Activated B cell treated with CpG ODN at 0.5 μM for 24 hours (primary cell): ENCODE measurements at regions not wholly inside any gene's neighbourhood (a gene's known extent, or its start where the extent isn't known, plus 50 kb on each side); places are given as distances from the start of the nearest gene placed in this dataset.

Experiments
- ATAC-seq: fragments of 200-7000 bp; cut with Tn5 transposase; one replicate; pipeline ENCODE4 v1.10.0; 2021; ENCODE audit warnings: low read depth, mild to moderate bottlenecking, moderate library complexity
- CTCF ChIA-PET: fragments of 350-600 bp; sonication (Branson Sonifier 250); formaldehyde crosslinking; loops from one replicate; lab custom pipeline; 2021; ENCODE audit warnings: antibody characterized with exemption; lab: Charles Lee
- POLR2A ChIA-PET: fragments of 350-600 bp; sonication (Branson Sonifier 250); formaldehyde crosslinking; loops from one replicate; lab custom pipeline; 2021; ENCODE audit warnings: antibody characterized with exemption; lab: Charles Lee
- DNase-seq: peaks from one replicate; pipeline ENCODE4 v3.0.0; 2022
- H3K27ac Mint-ChIP-seq: one replicate; pipeline ENCODE4 v1.8.0; 2020; ENCODE audit warnings: mixed read lengths
- H3K27me3 Mint-ChIP-seq: one replicate; pipeline ENCODE4 v1.8.0; 2021; ENCODE audit warnings: mixed read lengths
- H3K36me3 Mint-ChIP-seq: one replicate; pipeline ENCODE4 v1.8.0; 2021; ENCODE audit warnings: low read depth, mixed read lengths
- H3K4me1 Mint-ChIP-seq: one replicate; pipeline ENCODE4 v1.8.0; 2021; ENCODE audit warnings: mixed read lengths
- H3K4me3 Mint-ChIP-seq: one replicate; pipeline ENCODE4 v1.8.0; 2020; ENCODE audit warnings: mild to moderate bottlenecking, mixed read lengths
- H3K9me3 Mint-ChIP-seq: one replicate; pipeline ENCODE4 v1.8.0; 2020; ENCODE audit warnings: mixed read lengths
- intact Hi-C: fragments of 100-400 bp; cut with micrococcal nuclease; formaldehyde crosslinking; loops from one replicate; pipeline ENCODE4 v1.15.1; 2024
- TF ChIP-seq, protein P1 (sequence below): fragments of 200-600 bp; IDR thresholded peaks from one replicate; pipeline ENCODE4 v1.8.0; 2022; ENCODE audit warnings: antibody characterized with exemption, mild to moderate bottlenecking

DNA sequence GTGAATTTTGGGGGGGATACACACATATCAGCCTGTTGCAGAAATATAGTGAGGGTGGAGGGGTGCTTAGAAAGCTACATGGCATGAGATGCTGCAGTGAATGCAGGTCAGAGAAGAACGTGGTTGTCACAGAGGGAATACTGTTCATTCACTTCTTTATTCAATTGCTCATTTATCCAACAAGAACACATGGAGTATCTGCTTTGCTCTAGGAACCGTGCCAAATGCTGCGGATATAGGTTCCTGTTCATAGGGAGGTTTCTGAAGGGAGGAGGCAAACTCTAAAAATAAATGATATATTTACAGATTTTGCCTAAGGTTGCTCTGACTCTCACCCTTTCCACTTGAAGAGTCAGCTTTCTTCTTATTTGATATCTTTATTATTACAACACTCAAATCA, 444.3 kb upstream of the CLINT1 start:
- H3K27ac Mint-ChIP-seq: no peak overlapping the region
- CTCF ChIA-PET: no interaction called here
- DNase-seq (no peak), ATAC-seq (no peak)
- no peaks in the 10 kb centered on the region for H3K36me3 Mint-ChIP-seq
- H3K27me3 Mint-ChIP-seq: no peaks in the 10 kb centered on the region
- H3K4me1 Mint-ChIP-seq: no peaks in the 10 kb centered on the region
- no peaks in the 10 kb centered on the region for H3K9me3 Mint-ChIP-seq
- H3K4me3 Mint-ChIP-seq: no peak overlapping the region
- intact Hi-C loops: no loop called here
- POLR2A ChIA-PET: no interaction called here
- TF ChIP-seq, protein P1, sequence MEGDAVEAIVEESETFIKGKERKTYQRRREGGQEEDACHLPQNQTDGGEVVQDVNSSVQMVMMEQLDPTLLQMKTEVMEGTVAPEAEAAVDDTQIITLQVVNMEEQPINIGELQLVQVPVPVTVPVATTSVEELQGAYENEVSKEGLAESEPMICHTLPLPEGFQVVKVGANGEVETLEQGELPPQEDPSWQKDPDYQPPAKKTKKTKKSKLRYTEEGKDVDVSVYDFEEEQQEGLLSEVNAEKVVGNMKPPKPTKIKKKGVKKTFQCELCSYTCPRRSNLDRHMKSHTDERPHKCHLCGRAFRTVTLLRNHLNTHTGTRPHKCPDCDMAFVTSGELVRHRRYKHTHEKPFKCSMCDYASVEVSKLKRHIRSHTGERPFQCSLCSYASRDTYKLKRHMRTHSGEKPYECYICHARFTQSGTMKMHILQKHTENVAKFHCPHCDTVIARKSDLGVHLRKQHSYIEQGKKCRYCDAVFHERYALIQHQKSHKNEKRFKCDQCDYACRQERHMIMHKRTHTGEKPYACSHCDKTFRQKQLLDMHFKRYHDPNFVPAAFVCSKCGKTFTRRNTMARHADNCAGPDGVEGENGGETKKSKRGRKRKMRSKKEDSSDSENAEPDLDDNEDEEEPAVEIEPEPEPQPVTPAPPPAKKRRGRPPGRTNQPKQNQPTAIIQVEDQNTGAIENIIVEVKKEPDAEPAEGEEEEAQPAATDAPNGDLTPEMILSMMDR: no peak

DNA sequence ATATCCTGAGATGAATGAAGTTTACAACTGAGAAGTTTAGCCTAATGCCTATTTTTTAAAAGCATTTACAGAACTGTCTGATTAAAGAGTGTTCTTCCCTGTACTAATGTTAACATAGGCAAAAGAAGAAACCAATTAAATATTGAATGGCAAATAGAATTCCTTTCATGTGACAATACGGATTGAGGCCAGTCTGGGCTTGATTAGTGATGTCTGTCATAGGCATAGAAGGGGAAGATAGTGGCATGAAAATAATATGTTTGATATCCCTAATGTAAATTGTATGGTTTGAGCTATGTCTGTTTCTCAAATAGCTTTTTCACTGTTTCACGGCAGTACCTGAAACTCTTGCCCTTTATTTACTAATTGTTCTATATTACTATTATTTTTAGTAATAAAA, 443.1 kb upstream of the CLINT1 start:
- TF ChIP-seq, protein P1: no peak
- Mint-ChIP-seq H3K4me3 (no peak overlapping the region), H3K27me3 (no peaks in the 10 kb centered on the region), H3K4me1 (no peaks in the 10 kb centered on the region), H3K9me3 (peaks cover 2% of the 10 kb centered on the region), H3K27ac (no peak overlapping the region), H3K36me3 (peaks cover 2% of the 10 kb centered on the region)
- POLR2A ChIA-PET: no interaction called here
- CTCF ChIA-PET: no interaction called here
- intact Hi-C loops: no loop called here
- DNase-seq: no peak
- ATAC-seq: no peak

DNA sequence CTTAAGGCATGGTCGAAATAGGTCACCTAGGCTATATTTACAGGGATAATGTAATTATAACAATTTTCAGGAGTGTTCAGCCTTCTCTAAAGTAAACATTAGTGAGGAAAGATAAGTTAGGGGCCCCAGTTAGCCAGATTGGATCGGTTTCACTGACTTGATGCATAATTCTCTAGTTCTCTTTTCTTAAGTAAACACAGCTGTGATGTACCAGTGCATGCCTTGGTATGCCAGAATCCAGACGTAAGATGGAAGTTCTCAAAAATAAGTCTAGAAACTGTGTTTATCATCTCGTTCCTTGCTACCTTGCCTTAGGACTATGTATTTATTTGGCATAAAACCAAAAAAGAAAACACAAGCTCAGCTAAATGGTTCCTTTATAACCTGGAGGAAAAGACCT, 442.2 kb upstream of the CLINT1 start:
- H3K27me3 Mint-ChIP-seq: no peaks in the 10 kb centered on the region
- ATAC-seq: no peak
- peaks cover 2% of the 10 kb centered on the region for H3K36me3 Mint-ChIP-seq
- POLR2A ChIA-PET: no interaction called here
- no peak for DNase-seq
- CTCF ChIA-PET: no interaction called here
- no peak overlapping the region for H3K4me3 Mint-ChIP-seq
- TF ChIP-seq, protein P1: no peak
- H3K9me3 Mint-ChIP-seq: peaks cover 5% of the 10 kb centered on the region
- intact Hi-C loops: no loop called here
- H3K4me1 Mint-ChIP-seq: no peaks in the 10 kb centered on the region
- H3K27ac Mint-ChIP-seq: no peak overlapping the region

DNA sequence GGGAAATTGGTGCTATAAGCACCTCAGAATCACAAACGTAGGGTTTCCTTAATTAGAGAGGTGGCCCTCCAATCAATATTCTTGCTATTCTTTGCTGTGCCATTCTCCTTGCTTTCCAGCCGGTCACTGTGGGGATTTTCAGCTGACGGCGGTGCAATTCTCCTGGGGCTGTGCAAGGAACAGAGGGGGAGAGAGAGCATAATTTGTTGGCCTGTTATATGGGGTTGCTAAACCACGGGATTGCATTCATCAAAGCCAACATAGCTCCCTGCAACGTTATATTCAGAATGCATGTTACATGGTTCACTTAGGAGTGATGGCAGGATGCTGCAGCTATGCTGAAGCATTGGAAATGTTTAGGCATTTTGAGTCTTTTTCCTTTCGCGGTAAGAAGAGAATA, 441.3 kb upstream of the CLINT1 start:
- Mint-ChIP-seq H3K27me3 (no peaks in the 10 kb centered on the region), H3K9me3 (peaks cover 5% of the 10 kb centered on the region), H3K4me1 (no peaks in the 10 kb centered on the region), H3K4me3 (no peak overlapping the region), H3K27ac (no peak overlapping the region), H3K36me3 (peaks cover 2% of the 10 kb centered on the region)
- ATAC-seq (no peak), DNase-seq (no peak)
- TF ChIP-seq, protein P1: no peak
- POLR2A ChIA-PET: no interaction called here
- CTCF ChIA-PET: no interaction called here
- intact Hi-C loops: no loop called here

DNA sequence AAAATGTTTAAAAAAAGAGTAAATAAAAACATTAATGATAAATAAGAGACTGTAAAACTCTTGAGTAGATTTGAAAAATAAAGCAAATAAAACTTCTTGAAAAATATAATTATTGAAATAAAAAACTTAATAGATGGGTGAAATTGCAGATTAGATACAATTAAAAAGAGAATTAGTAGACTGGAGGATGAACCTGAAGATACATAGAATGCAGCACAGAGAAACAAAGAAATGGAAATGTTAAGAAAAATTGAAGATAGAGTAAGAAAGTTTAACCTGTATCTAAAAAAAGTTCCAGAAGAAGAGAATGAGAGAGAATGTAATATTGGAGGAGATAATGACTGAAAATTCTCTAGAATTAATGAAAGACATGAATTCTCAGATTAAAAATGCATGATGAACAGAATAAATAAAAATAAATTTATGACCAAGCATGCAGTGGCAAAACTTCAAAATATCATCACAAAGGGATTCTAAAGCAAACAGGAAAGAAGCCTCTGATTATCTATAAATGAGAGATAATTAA, 438.1 kb upstream of the CLINT1 start:
- DNase-seq (no peak), ATAC-seq (no peak)
- H3K9me3 Mint-ChIP-seq: peaks cover 9% of the 10 kb centered on the region
- no peaks in the 10 kb centered on the region for H3K4me1 Mint-ChIP-seq
- ChIA-PET POLR2A (no interaction called here), CTCF (no interaction called here)
- H3K36me3 Mint-ChIP-seq: peaks cover 2% of the 10 kb centered on the region
- H3K4me3 Mint-ChIP-seq: no peak overlapping the region
- H3K27me3 Mint-ChIP-seq: no peaks in the 10 kb centered on the region
- TF ChIP-seq, protein P1: no peak
- intact Hi-C loops: no loop called here
- H3K27ac Mint-ChIP-seq: no peak overlapping the region
